ENCODE measurements at regions not wholly inside any gene's neighbourhood (a gene's known extent, or its start where the extent isn't known, plus 50 kb on each side); places are given as distances from the start of the nearest gene placed in this dataset.

- no peak for TF ChIP-seq CTCF (IDR thresholded peaks at IDR 0.05 in 2 of 3, conservative IDR thresholded peaks at IDR 0.05 in 1 of 3; ENCODE audit: borderline replicate concordance in 1 of 3, insufficient read depth in 1 of 3, low read depth in 2 of 3, low read length in 2 of 3)
- no peak for TF ChIP-seq POLR2AphosphoS5 (IDR thresholded peaks at IDR 0.05; ENCODE audit: low read depth, low read length)
- no peak for TF ChIP-seq EZH2 (IDR thresholded peaks at IDR 0.05)
- no peak for TF ChIP-seq ZNF274 (IDR thresholded peaks at IDR 0.05; ENCODE audit: low read depth, low read length)
- TF ChIP-seq RAD21 (IDR thresholded peaks at IDR 0.05; ENCODE audit: low read depth): no peak
- TF ChIP-seq EGR1 (IDR thresholded peaks at IDR 0.05; ENCODE audit: low read depth): no peak
- no peak for TF ChIP-seq ZFX (IDR thresholded peaks at IDR 0.05)
- no peak for TF ChIP-seq SRF (IDR thresholded peaks at IDR 0.05; ENCODE audit: low read depth)
- no peak for TF ChIP-seq ATF3 (IDR thresholded peaks at IDR 0.05)
- no peak for TF ChIP-seq POLR2A (IDR thresholded peaks at IDR 0.05; ENCODE audit: borderline replicate concordance, extremely low read depth, insufficient read depth, insufficient read length)
- no peak for TF ChIP-seq TCF7L2 (IDR thresholded peaks at IDR 0.05; ENCODE audit: borderline replicate concordance, extremely low read depth, insufficient read depth, insufficient read length)
Observed at GRCh38 chr9:84177407-84177806, 163.2 kb downstream of the SLC28A3 start.

Data from HCT116 (cell line).